ENCODE measurements at regions not wholly inside any gene's neighbourhood (a gene's known extent, or its start where the extent isn't known, plus 50 kb on each side); places are given as distances from the start of the nearest gene placed in this dataset.

- no peak overlapping the region for H3K27ac Mint-ChIP-seq (ENCODE audit: unreplicated experiment)
- H3K36me3 Mint-ChIP-seq (ENCODE audit: unreplicated experiment) = no peaks in the 10 kb centered on the region
- no peaks in the 10 kb centered on the region for H3K4me1 Mint-ChIP-seq (ENCODE audit: unreplicated experiment)
- no peak for TF ChIP-seq CTCF (IDR thresholded peaks at IDR 0.05)
- H3K4me3 Mint-ChIP-seq (ENCODE audit: unreplicated experiment) = no peak overlapping the region
- no peaks in the 10 kb centered on the region for H3K9me3 Mint-ChIP-seq (ENCODE audit: unreplicated experiment)
- DNase-seq (ENCODE audit: extremely low spot score, unreplicated experiment) = no peak
- peaks cover 38% of the 10 kb centered on the region for H3K27me3 Mint-ChIP-seq (ENCODE audit: unreplicated experiment)
Observed at GRCh38 chr12:131564845-131565244, 146.0 kb upstream of the SFSWAP start.

GRCh38 chr12:131565267-131566015 lies 145.4 kb upstream of the SFSWAP start:
- no peaks in the 10 kb centered on the region for H3K36me3 Mint-ChIP-seq (ENCODE audit: unreplicated experiment)
- no peaks in the 10 kb centered on the region for H3K4me1 Mint-ChIP-seq (ENCODE audit: unreplicated experiment)
- H3K27ac Mint-ChIP-seq (ENCODE audit: unreplicated experiment) = no peak overlapping the region
- H3K27me3 Mint-ChIP-seq (ENCODE audit: unreplicated experiment) = peaks cover 38% of the 10 kb centered on the region
- TF ChIP-seq CTCF (IDR thresholded peaks at IDR 0.05) = no peak
- no peak for DNase-seq (ENCODE audit: extremely low spot score, unreplicated experiment)
- no peak overlapping the region for H3K4me3 Mint-ChIP-seq (ENCODE audit: unreplicated experiment)
- no peaks in the 10 kb centered on the region for H3K9me3 Mint-ChIP-seq (ENCODE audit: unreplicated experiment)

- no peaks in the 10 kb centered on the region for H3K4me1 Mint-ChIP-seq (ENCODE audit: unreplicated experiment)
- peaks cover 38% of the 10 kb centered on the region for H3K27me3 Mint-ChIP-seq (ENCODE audit: unreplicated experiment)
- no peak overlapping the region for H3K4me3 Mint-ChIP-seq (ENCODE audit: unreplicated experiment)
- H3K9me3 Mint-ChIP-seq (ENCODE audit: unreplicated experiment) = no peaks in the 10 kb centered on the region
- no peak for TF ChIP-seq CTCF (IDR thresholded peaks at IDR 0.05)
- DNase-seq (ENCODE audit: extremely low spot score, unreplicated experiment) = no peak
- no peak overlapping the region for H3K27ac Mint-ChIP-seq (ENCODE audit: unreplicated experiment)
- no peaks in the 10 kb centered on the region for H3K36me3 Mint-ChIP-seq (ENCODE audit: unreplicated experiment)
Observed at GRCh38 chr12:131568336-131568735, 142.6 kb upstream of the SFSWAP start.

GRCh38 chr12:131570596-131570995 lies 140.3 kb upstream of the SFSWAP start:
- DNase-seq (ENCODE audit: extremely low spot score, unreplicated experiment) = no peak
- Mint-ChIP-seq H3K4me1 (ENCODE audit: unreplicated experiment) (peaks cover 15% of the 10 kb centered on the region), H3K9me3 (ENCODE audit: unreplicated experiment) (no peaks in the 10 kb centered on the region), H3K27me3 (ENCODE audit: unreplicated experiment) (peaks cover 25% of the 10 kb centered on the region), H3K4me3 (ENCODE audit: unreplicated experiment) (no peak overlapping the region), H3K27ac (ENCODE audit: unreplicated experiment) (no peak overlapping the region), H3K36me3 (ENCODE audit: unreplicated experiment) (no peaks in the 10 kb centered on the region)
- TF ChIP-seq CTCF (IDR thresholded peaks at IDR 0.05) = no peak

GRCh38 chr12:131571827-131572226 lies 139.1 kb upstream of the SFSWAP start:
- Mint-ChIP-seq H3K36me3 (ENCODE audit: unreplicated experiment) (no peaks in the 10 kb centered on the region), H3K27ac (ENCODE audit: unreplicated experiment) (no peak overlapping the region), H3K27me3 (ENCODE audit: unreplicated experiment) (peaks cover 14% of the 10 kb centered on the region), H3K9me3 (ENCODE audit: unreplicated experiment) (no peaks in the 10 kb centered on the region), H3K4me1 (ENCODE audit: unreplicated experiment) (peaks cover 15% of the 10 kb centered on the region), H3K4me3 (ENCODE audit: unreplicated experiment) (no peak overlapping the region)
- DNase-seq (ENCODE audit: extremely low spot score, unreplicated experiment) = no peak
- no peak for TF ChIP-seq CTCF (IDR thresholded peaks at IDR 0.05)
